ENCODE measurements at regions not wholly inside any gene's neighbourhood (a gene's known extent, or its start where the extent isn't known, plus 50 kb on each side); places are given as distances from the start of the nearest gene placed in this dataset.

DNA sequence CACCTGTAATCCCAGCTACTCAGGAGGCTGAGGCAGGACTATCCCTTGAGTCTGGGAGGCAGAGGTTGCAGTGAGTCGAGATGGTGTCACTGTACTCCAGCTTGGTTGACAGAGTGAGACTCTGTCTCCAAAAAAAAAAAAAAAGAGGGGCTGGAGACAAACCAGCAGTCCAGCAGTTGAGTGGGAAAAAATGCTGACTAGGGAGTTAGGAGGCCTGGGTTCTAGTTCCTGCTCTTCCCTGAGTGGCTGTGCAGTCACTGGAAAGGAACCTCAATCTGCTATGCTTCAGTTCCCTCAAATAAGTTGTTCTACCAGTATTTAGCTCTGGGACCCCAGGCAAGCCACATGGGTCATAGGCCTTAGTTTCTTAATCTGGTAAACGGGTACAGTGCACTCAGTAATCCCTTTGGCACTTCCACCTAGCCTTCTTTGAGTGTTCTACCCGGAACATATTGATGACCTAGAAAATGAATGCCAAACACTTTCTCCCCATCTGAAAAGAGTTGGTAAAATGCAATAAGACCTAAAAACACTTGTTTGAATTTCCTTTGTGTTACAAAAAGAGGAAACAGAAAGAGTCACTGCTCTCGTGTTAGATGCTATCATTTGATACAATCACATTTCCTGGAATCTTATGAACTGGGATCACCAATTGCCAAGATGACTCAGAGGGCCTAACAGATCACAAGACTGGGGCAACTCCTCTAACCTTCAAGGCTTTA is 99.3 kb upstream of the EGFL6 start:
- Histone ChIP-seq H3K79me2 (ENCODE audit: control insufficient read depth, insufficient read depth, low read length) (no peaks in the 10 kb centered on the region), H3K4me3 (ENCODE audit: low read length) (no peak overlapping the region), H4K8ac (ENCODE audit: low read depth, low read length) (no peak overlapping the region), H3K9ac (ENCODE audit: low read length) (no peak overlapping the region), H2BK15ac (replicated peaks; ENCODE audit: low read depth) (no peak overlapping the region), H3K4me2 (ENCODE audit: low read length) (no peak overlapping the region), H3K4ac (ENCODE audit: low read depth, low read length) (no peak overlapping the region), H3K79me1 (ENCODE audit: low read length) (no peaks in the 10 kb centered on the region), H3K36me3 (ENCODE audit: control insufficient read depth, insufficient read depth, low read length) (no peaks in the 10 kb centered on the region), H3K18ac (ENCODE audit: low read length) (no peak overlapping the region), H3K56ac (ENCODE audit: low read length) (no peak overlapping the region), H2BK5ac (ENCODE audit: low read length) (no peak overlapping the region), H2AK5ac (ENCODE audit: low read length) (no peak overlapping the region), H2BK120ac (ENCODE audit: low read depth, low read length) (no peak overlapping the region), H3K27ac (ENCODE audit: low read depth, low read length) (no peak overlapping the region), H3K4me1 (ENCODE audit: control insufficient read depth, low read depth, low read length) (no peaks in the 10 kb centered on the region), H4K5ac (ENCODE audit: low read length) (no peak overlapping the region), H3K27me3 (ENCODE audit: insufficient read depth, low read length, poor library complexity) (no peaks in the 10 kb centered on the region), H3K23ac (ENCODE audit: low read length) (no peak overlapping the region)
- no peak for DNase-seq
- WGBS (ENCODE audit: extremely low coverage, insufficient coverage, low lambda C conversion rate), result no CpG with 5 or more reads among the region's 4 CpGs

GRCh38 chrX:13468096-13468495 is 101.3 kb upstream of the EGFL6 start:
- no peak overlapping the region for H2AK5ac ChIP-seq (ENCODE audit: low read length)
- no peak overlapping the region for H2BK15ac ChIP-seq (replicated peaks; ENCODE audit: low read depth)
- H2BK5ac ChIP-seq (ENCODE audit: low read length), result no peak overlapping the region
- H3K56ac ChIP-seq (ENCODE audit: low read length), result no peak overlapping the region
- DNase-seq, result no peak
- no CpG with 5 or more reads among the region's 4 CpGs for WGBS (ENCODE audit: extremely low coverage, insufficient coverage, low lambda C conversion rate)
- H3K79me2 ChIP-seq (ENCODE audit: control insufficient read depth, insufficient read depth, low read length), result no peaks in the 10 kb centered on the region
- H4K8ac ChIP-seq (ENCODE audit: low read depth, low read length), result no peak overlapping the region
- H3K27ac ChIP-seq (ENCODE audit: low read depth, low read length), result no peak overlapping the region
- H2BK120ac ChIP-seq (ENCODE audit: low read depth, low read length), result no peak overlapping the region
- no peaks in the 10 kb centered on the region for H3K79me1 ChIP-seq (ENCODE audit: low read length)
- no peak overlapping the region for H4K5ac ChIP-seq (ENCODE audit: low read length)
- no peak overlapping the region for H3K4ac ChIP-seq (ENCODE audit: low read depth, low read length)
- no peaks in the 10 kb centered on the region for H3K27me3 ChIP-seq (ENCODE audit: insufficient read depth, low read length, poor library complexity)
- no peak overlapping the region for H3K4me2 ChIP-seq (ENCODE audit: low read length)
- H3K4me1 ChIP-seq (ENCODE audit: control insufficient read depth, low read depth, low read length), result no peaks in the 10 kb centered on the region
- no peaks in the 10 kb centered on the region for H3K36me3 ChIP-seq (ENCODE audit: control insufficient read depth, insufficient read depth, low read length)
- H3K9ac ChIP-seq (ENCODE audit: low read length), result no peak overlapping the region
- H3K18ac ChIP-seq (ENCODE audit: low read length), result no peak overlapping the region
- H3K23ac ChIP-seq (ENCODE audit: low read length), result no peak overlapping the region
- no peak overlapping the region for H3K4me3 ChIP-seq (ENCODE audit: low read length)

GRCh38 chrX:13467243-13467642 is 102.2 kb upstream of the EGFL6 start:
- Histone ChIP-seq H4K5ac (ENCODE audit: low read length) (no peak overlapping the region), H2AK5ac (ENCODE audit: low read length) (no peak overlapping the region), H4K8ac (ENCODE audit: low read depth, low read length) (no peak overlapping the region), H3K27ac (ENCODE audit: low read depth, low read length) (no peak overlapping the region), H2BK5ac (ENCODE audit: low read length) (no peak overlapping the region), H3K18ac (ENCODE audit: low read length) (no peak overlapping the region), H3K27me3 (ENCODE audit: insufficient read depth, low read length, poor library complexity) (no peaks in the 10 kb centered on the region), H3K79me1 (ENCODE audit: low read length) (no peaks in the 10 kb centered on the region), H3K23ac (ENCODE audit: low read length) (no peak overlapping the region), H3K79me2 (ENCODE audit: control insufficient read depth, insufficient read depth, low read length) (no peaks in the 10 kb centered on the region), H3K56ac (ENCODE audit: low read length) (no peak overlapping the region), H3K36me3 (ENCODE audit: control insufficient read depth, insufficient read depth, low read length) (no peaks in the 10 kb centered on the region), H2BK120ac (ENCODE audit: low read depth, low read length) (no peak overlapping the region), H3K4ac (ENCODE audit: low read depth, low read length) (no peak overlapping the region), H3K4me3 (ENCODE audit: low read length) (no peak overlapping the region), H3K4me2 (ENCODE audit: low read length) (no peak overlapping the region), H3K9ac (ENCODE audit: low read length) (no peak overlapping the region), H2BK15ac (replicated peaks; ENCODE audit: low read depth) (no peak overlapping the region), H3K4me1 (ENCODE audit: control insufficient read depth, low read depth, low read length) (no peaks in the 10 kb centered on the region)
- no peak for DNase-seq
- WGBS (ENCODE audit: extremely low coverage, insufficient coverage, low lambda C conversion rate), result no CpG with 5 or more reads among the region's 1 CpG

- H3K23ac ChIP-seq (ENCODE audit: low read length), result no peak overlapping the region
- H3K4me3 ChIP-seq (ENCODE audit: low read length), result no peak overlapping the region
- no peak overlapping the region for H4K8ac ChIP-seq (ENCODE audit: low read depth, low read length)
- DNase-seq, result no peak
- no peak overlapping the region for H2BK5ac ChIP-seq (ENCODE audit: low read length)
- no peaks in the 10 kb centered on the region for H3K79me2 ChIP-seq (ENCODE audit: control insufficient read depth, insufficient read depth, low read length)
- H3K4me2 ChIP-seq (ENCODE audit: low read length), result no peak overlapping the region
- no peaks in the 10 kb centered on the region for H3K4me1 ChIP-seq (ENCODE audit: control insufficient read depth, low read depth, low read length)
- H3K36me3 ChIP-seq (ENCODE audit: control insufficient read depth, insufficient read depth, low read length), result no peaks in the 10 kb centered on the region
- no peak overlapping the region for H3K9ac ChIP-seq (ENCODE audit: low read length)
- H4K5ac ChIP-seq (ENCODE audit: low read length), result no peak overlapping the region
- H3K79me1 ChIP-seq (ENCODE audit: low read length), result no peaks in the 10 kb centered on the region
- no peak overlapping the region for H3K18ac ChIP-seq (ENCODE audit: low read length)
- H2AK5ac ChIP-seq (ENCODE audit: low read length), result no peak overlapping the region
- H3K4ac ChIP-seq (ENCODE audit: low read depth, low read length), result no peak overlapping the region
- H2BK120ac ChIP-seq (ENCODE audit: low read depth, low read length), result no peak overlapping the region
- no peak overlapping the region for H3K56ac ChIP-seq (ENCODE audit: low read length)
- no peak overlapping the region for H2BK15ac ChIP-seq (replicated peaks; ENCODE audit: low read depth)
- no CpG with 5 or more reads among the region's 1 CpG for WGBS (ENCODE audit: extremely low coverage, insufficient coverage, low lambda C conversion rate)
- H3K27me3 ChIP-seq (ENCODE audit: insufficient read depth, low read length, poor library complexity), result no peaks in the 10 kb centered on the region
- no peak overlapping the region for H3K27ac ChIP-seq (ENCODE audit: low read depth, low read length)
Measured at GRCh38 chrX:13464599-13465275, 104.7 kb upstream of the EGFL6 start.

- no peak overlapping the region for H3K27ac ChIP-seq (ENCODE audit: low read depth, low read length)
Measured at GRCh38 chrX:13463608-13464007, 105.8 kb upstream of the EGFL6 start.

More at GRCh38 chrX:13463608-13464007, 105.8 kb upstream of the EGFL6 start:
- Histone ChIP-seq H3K79me2 (ENCODE audit: control insufficient read depth, insufficient read depth, low read length) (no peaks in the 10 kb centered on the region), H3K56ac (ENCODE audit: low read length) (no peak overlapping the region), H2BK5ac (ENCODE audit: low read length) (no peak overlapping the region), H3K36me3 (ENCODE audit: control insufficient read depth, insufficient read depth, low read length) (no peaks in the 10 kb centered on the region), H4K5ac (ENCODE audit: low read length) (no peak overlapping the region), H4K8ac (ENCODE audit: low read depth, low read length) (no peak overlapping the region), H3K4me1 (ENCODE audit: control insufficient read depth, low read depth, low read length) (no peaks in the 10 kb centered on the region), H3K9ac (ENCODE audit: low read length) (no peak overlapping the region), H3K23ac (ENCODE audit: low read length) (no peak overlapping the region), H3K4ac (ENCODE audit: low read depth, low read length) (no peak overlapping the region), H2BK120ac (ENCODE audit: low read depth, low read length) (no peak overlapping the region), H3K4me3 (ENCODE audit: low read length) (no peak overlapping the region), H3K4me2 (ENCODE audit: low read length) (no peak overlapping the region), H2AK5ac (ENCODE audit: low read length) (no peak overlapping the region), H3K27me3 (ENCODE audit: insufficient read depth, low read length, poor library complexity) (no peaks in the 10 kb centered on the region), H2BK15ac (replicated peaks; ENCODE audit: low read depth) (no peak overlapping the region), H3K79me1 (ENCODE audit: low read length) (no peaks in the 10 kb centered on the region), H3K18ac (ENCODE audit: low read length) (no peak overlapping the region)
- DNase-seq, result no peak
- no CpG with 5 or more reads among the region's 3 CpGs for WGBS (ENCODE audit: extremely low coverage, insufficient coverage, low lambda C conversion rate)
